ENCODE measurements at regions not wholly inside any gene's neighbourhood (a gene's known extent, or its start where the extent isn't known, plus 50 kb on each side); places are given as distances from the start of the nearest gene placed in this dataset.

DNA sequence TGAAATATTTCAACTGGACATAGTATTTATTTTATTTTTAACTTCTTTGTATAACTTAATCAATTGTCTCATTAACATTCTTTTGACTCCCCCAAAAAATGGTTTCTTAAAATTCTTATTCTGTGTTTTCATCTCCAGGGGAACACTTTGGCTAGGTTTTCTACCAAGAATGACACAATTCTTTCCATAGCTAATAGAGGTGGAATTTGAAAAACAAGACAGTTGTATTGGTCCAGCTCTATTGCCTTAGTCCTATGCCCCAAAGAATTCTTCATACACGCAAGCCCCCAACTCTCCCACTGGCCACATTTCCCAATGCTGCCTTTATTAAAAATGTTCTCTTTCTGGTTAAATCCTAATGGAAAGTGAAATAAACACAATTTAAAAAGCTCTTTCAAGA, 104.7 kb upstream of the PKDCC start:
- DNase-seq: no peak

DNA sequence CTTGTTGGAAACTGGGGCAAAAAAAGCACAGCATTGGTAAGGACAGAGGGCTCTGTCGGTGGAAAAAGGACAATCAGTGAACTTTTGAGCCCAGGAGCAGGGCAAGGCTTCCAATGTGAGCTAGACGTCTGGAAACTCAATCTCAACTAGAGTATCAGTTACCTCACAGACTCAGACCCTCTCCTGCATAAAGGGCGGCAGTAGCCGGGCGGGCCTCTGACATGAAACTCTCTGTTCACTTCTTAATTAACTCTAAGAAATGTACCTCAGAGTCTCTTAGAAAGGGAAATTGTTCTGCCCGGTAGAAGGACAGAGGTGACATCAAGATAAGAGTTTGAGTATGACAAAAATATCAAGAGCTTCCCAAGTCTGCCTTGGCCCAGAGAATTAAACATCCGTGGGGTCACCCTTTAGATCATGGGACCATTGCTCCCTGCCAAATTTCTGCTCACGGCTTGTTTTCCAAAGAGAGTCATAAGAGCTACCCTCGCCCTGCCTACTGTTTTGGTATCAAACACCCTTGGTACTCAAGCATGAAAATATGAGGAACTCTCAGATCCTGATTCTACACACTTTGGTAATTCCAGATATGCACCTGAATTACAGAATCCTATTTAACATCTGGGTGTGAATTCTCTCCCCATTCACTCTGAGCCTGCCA, 103.5 kb upstream of the PKDCC start:
- DNase-seq: no peak

DNA sequence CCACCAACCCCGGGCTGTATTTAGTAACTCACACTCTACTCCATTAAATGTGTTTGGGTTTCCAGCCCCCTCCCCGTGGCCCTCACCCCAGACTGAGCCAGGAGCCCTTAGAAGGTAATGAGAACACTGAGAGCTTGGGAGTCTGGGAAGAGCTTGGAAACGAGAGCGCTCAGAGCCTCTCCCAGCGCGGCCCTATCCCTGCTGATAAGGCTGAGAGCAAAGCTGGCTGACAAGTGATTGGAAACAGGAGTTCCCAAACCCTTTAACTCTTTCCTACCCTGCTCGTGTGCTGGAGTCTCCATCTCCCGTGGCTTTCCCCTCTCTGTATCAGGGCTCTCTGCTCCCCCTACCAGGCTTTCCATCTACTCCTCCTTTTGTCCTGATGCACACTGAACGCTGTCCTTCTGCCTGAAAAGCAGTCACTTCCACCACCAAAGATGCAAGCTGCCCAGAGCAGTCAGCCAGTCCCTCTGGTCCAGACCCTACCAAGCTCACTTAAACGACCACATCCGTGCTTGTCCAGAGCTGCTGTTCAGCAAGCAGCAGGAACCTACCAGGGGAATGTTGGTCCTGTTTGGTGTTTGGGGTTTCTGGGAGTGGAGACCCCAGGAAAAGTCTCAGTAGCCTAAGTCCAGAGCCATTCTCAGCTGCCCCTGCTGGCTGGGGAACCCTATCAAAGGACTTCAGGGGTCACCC, 100.0 kb upstream of the PKDCC start:
- no peak for DNase-seq

GRCh38 chr2:41948397-41948763, 99.4 kb upstream of the PKDCC start:
- no peak for DNase-seq

GRCh38 chr2:41949091-41949882, 98.5 kb upstream of the PKDCC start:
- DNase-seq: no peak

DNA sequence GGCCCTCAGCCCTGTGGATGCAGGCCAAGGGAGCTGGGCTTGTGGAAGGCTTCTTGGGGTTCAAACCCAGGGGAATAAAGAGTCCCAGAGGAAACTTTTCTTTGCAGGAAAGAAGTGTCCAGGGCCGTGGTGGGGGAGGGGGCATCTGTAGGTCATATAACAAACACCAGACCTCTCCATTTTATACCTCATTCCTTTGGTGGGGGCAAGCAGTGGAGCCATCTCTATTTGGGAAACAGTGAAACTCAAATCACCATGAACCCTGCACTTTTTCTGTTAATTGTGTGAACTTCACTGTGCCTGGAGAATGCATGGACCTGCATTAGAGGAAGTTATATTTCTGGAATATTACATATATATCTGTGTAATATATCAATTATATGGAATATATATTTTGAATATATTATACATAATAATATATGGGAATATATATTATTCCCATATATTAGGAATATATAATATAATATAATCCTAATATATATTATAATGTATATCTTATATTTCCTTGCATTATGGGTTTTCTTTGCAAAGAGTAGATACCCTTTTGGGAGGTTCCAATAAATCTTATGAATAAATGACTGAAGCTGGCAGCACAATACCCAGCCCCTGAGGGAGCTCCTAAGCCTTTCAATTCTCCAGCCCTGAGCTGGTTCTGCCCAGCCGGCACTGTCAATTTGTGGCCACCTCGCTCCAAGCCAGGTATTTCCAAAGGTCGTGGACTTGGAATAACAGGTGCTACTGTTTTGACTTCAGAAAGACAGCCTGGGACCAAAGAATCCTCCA, 97.7 kb upstream of the PKDCC start:
- DNase-seq: no peak

- no peak for DNase-seq
These were observed 97.2 kb upstream of the PKDCC start for GRCh38 chr2:41950666-41950960.

DNA sequence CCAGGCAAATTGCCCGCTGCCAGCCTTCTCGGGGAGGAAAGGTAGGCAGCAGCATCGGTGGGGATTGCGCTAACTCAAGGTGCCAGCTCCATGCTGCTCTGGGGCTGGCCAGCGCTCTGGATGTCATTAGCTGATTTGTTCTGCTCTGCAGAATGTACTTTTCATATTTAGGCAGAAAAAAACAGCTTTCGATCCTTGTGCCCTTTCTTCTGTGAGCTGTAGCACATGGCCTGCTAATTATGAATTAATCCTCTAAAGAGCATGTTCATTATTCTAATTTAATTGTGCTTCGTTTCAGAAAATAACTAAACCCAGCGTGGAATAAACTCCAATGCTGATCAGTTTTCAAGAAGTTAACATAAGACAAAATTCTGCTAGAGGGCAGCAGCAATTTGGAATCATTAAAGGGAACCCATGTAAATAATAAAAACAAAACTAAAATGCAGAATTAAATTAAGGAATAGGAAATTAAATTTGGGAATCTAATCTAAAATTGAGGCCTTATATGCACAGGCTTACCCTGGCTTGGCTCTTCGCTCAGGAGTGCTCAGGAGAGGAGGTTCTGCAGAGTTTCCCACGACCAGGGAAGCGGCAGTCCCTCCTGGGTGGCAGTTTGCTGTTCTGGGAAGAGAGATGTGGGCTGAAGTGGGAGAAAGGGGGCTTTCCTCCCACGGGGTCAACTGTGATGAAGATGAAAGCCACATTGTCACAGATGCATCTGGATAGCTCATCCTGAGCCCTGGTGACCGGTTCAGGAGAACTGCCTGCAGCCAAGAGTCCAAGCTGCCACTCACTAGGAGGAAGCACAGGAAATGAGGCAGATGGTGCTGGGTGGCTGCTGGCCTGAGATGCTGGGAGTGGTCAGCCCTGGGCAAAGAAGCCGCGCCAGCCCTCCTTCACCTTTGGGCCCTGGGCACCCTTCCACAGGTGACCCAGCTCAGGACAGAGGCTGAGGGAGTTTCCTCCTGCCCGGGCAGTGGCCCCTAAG, 93.2 kb upstream of the PKDCC start:
- DNase-seq: no peak

- DNase-seq: no peak
These were observed 92.3 kb upstream of the PKDCC start for GRCh38 chr2:41955316-41956043.

DNA sequence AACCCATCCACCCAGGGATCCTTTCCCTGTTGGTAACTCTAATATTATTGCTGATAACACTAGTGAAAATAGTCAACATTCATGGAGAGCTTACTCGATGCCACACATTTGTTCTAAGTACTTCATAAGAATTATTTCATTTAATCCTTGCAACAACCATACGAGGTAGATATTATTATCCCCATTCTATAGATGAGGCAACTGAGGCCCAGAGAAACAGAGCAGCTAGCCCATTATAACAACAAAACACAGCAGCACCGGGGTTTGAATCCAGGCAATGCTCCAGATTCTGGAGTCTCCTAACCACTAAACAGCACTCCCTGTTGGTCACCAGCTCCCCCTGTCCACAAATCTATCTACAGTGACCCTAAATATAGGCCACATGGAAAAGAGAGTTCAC, 90.4 kb upstream of the PKDCC start:
- no peak for DNase-seq

- DNase-seq: no peak
These were observed 89.6 kb upstream of the PKDCC start for GRCh38 chr2:41958251-41958650.

DNA sequence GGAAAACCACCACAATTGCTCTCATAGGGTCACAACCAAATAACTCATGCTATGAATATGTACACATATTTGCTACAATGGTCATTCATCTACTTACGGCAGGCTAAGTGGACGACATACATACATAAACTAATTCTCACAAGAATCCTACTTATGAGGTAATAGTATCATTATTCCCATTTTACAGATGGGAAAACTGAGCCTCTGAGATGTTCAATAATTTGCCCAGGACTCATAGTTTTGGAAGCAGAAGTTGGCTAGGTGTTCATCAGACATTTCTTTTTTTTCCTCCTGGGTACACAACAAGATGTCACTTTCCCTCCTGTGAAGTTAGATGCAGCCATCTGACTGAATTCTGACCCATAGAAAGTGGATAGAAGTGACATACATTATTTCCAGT, 89.0 kb upstream of the PKDCC start:
- DNase-seq: no peak

- DNase-seq: no peak
These were observed 88.1 kb upstream of the PKDCC start for GRCh38 chr2:41959760-41960159.

- no peak for DNase-seq
These were observed 84.7 kb upstream of the PKDCC start for GRCh38 chr2:41962922-41963622.

DNA sequence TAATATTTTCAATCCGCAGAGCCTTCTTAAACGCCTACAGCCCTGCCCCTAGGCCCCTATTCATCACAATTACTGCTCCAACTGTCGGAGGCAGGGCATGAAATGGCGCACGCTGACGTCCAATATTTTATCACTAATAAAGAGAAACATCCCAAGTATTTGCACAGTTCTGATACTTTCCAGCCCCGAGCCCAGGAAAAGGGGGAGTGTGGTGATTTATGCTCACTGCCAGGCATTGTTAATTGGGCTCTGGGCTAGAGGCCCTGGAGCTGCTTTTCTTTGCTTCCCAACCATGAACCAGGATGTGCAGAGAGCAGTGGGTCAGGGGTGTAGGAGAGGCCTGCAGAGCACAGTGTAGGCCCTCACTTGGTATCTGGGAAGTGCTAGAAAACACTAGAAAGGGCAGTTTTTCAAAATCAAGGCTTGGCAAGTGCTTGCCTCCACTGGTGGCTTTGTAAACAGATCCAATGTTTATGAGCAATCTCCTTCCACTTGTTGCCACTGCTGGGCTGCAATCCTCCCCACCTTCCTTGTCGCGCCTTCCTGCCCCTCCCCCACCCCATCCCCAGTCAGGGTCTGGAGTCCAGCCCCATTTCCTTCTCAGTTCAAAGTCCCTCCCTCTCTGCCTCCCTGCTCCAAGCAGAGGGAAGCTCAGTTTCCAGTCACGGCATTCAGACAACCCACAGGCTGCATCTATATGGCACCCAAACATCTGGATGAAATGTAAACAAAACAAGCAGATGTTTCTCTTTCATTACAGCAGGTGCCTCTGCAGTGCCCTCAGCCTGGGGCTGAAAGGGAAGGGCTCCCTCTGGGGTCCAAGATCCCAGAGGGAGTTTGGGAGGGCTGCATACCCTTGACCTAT, 83.9 kb upstream of the PKDCC start:
- no peak for DNase-seq

- no peak for DNase-seq
These were observed 82.5 kb upstream of the PKDCC start for GRCh38 chr2:41965173-41965908.

DNA sequence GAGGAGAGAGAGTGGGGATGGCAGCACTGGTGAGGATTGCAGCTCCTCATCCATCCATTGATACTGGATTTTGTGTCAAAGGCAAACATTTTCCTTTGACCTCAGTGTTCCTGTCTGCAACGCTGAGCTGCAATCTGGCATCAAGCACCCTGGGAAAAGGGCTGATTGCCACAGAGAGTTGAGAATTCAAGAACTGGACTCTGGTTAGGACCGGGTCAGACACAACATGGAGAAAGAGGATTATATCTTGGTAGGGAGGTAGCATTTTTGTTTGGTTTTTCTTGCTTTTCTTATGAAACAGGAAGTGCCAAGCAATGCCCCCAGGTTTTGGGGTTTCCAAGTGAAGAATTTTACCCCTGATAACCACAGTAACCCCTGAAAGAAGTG, 81.9 kb upstream of the PKDCC start:
- no peak for DNase-seq

GRCh38 chr2:41966431-41966893, 81.4 kb upstream of the PKDCC start:
- no peak for DNase-seq

DNA sequence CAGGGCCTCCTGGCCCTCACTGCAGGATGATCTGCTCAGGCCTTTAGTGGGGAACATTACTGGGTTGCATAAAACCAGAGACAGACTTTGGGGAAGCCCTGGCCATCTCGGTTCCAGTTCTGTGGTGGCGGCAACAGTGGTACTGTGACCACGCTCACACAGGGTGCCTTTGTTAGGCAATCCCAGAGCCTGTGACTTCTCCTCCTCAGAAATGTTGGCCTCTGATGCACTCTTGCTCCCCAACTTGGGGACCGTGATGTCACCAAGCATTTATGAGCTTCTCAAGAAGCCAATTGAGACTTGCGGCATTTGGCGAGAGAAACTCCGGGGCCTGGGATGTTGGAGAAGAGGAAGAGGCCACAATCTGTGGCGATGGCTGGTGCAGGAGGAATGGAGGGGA, 80.9 kb upstream of the PKDCC start:
- no peak for DNase-seq

All from activated CD4-positive, alpha-beta T cell treated with anti-CD3 and anti-CD28 coated beads, Interleukin-2, Interleukin-6, amounts not matched to agents 100 ng/mL and 50 ng/mL, durations not matched to agents 16 hours and 8 hours (primary cell).